ENCODE measurements at regions not wholly inside any gene's neighbourhood (a gene's known extent, or its start where the extent isn't known, plus 50 kb on each side); places are given as distances from the start of the nearest gene placed in this dataset.

DNA sequence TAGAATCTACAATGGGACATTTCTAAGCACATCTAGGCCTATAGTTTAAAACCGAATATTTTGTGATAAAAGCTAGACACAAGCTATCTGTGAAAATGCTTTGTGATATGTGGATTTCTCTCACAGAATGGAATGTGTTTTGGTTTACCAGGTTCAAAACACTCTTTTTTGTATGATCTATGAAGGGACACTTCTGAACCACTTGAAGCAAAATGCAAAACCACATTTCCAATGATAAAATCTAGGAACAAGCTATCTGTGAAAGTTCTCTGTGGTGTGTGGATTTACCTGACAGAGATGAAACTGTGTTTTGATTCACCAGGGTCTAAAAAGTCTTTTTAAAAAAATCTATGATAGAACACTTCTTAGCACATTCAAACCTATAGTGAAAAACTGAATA is 2192.4 kb downstream of the TP53TG3F start:
- TF ChIP-seq, protein P1, sequence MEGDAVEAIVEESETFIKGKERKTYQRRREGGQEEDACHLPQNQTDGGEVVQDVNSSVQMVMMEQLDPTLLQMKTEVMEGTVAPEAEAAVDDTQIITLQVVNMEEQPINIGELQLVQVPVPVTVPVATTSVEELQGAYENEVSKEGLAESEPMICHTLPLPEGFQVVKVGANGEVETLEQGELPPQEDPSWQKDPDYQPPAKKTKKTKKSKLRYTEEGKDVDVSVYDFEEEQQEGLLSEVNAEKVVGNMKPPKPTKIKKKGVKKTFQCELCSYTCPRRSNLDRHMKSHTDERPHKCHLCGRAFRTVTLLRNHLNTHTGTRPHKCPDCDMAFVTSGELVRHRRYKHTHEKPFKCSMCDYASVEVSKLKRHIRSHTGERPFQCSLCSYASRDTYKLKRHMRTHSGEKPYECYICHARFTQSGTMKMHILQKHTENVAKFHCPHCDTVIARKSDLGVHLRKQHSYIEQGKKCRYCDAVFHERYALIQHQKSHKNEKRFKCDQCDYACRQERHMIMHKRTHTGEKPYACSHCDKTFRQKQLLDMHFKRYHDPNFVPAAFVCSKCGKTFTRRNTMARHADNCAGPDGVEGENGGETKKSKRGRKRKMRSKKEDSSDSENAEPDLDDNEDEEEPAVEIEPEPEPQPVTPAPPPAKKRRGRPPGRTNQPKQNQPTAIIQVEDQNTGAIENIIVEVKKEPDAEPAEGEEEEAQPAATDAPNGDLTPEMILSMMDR (IDR thresholded peaks at IDR 0.05; ENCODE audit: low read depth, low read length, poor library complexity, severe bottlenecking) = no peak
- no peak for TF ChIP-seq EZH2phosphoT487 (IDR thresholded peaks at IDR 0.05; ENCODE audit: borderline replicate concordance, low read length)

All from DOHH2 (cell line).